ENCODE measurements at regions not wholly inside any gene's neighbourhood (a gene's known extent, or its start where the extent isn't known, plus 50 kb on each side); places are given as distances from the start of the nearest gene placed in this dataset.
"Not testable (repeated sequence)": the region's sequence is repeated elsewhere in the genome, so short reads cannot be mapped to it uniquely, and the experiment has no call there.

- no peak for DNase-seq
Observed at GRCh38 chr11:47928426-47928825, 51.9 kb upstream of the PTPRJ start.

- no peak for DNase-seq
Observed at GRCh38 chr11:47924184-47924691, 56.1 kb upstream of the PTPRJ start.

GRCh38 chr11:47923667-47924066 lies 56.7 kb upstream of the PTPRJ start:
- DNase-seq = no peak

- DNase-seq = not testable (repeated sequence)
Observed at GRCh38 chr11:47921080-47921555, 59.2 kb upstream of the PTPRJ start.

- DNase-seq = no peak
Observed at GRCh38 chr11:47918882-47919495, 61.4 kb upstream of the PTPRJ start.

GRCh38 chr11:47918370-47918690 lies 62.0 kb upstream of the PTPRJ start:
- DNase-seq = no peak

- peak; percentile 95 for DNase-seq
Observed at GRCh38 chr11:47917599-47918369, 62.6 kb upstream of the PTPRJ start.

- DNase-seq = no peak
Observed at GRCh38 chr11:47916361-47916841, 64.0 kb upstream of the PTPRJ start.

- DNase-seq = no peak
Observed at GRCh38 chr11:47915783-47916182, 64.6 kb upstream of the PTPRJ start.

GRCh38 chr11:47915374-47915773 lies 65.0 kb upstream of the PTPRJ start:
- DNase-seq = no peak

GRCh38 chr11:47914743-47915142 lies 65.6 kb upstream of the PTPRJ start:
- no peak for DNase-seq

- no peak for DNase-seq
Observed at GRCh38 chr11:47913529-47914244, 65.5 kb upstream of the NUP160 start.

- no peak for DNase-seq
Observed at GRCh38 chr11:47912843-47913437, 64.8 kb upstream of the NUP160 start.

GRCh38 chr11:47911149-47911548 lies 63.0 kb upstream of the NUP160 start:
- DNase-seq = no peak

- no peak for DNase-seq
Observed at GRCh38 chr11:47908198-47908597, 60.0 kb upstream of the NUP160 start.

- DNase-seq = no peak
Observed at GRCh38 chr11:47907499-47907898, 59.3 kb upstream of the NUP160 start.

GRCh38 chr11:47906066-47906465 lies 57.9 kb upstream of the NUP160 start:
- DNase-seq = no peak

GRCh38 chr11:47905358-47906059 lies 57.4 kb upstream of the NUP160 start:
- DNase-seq = peak; percentile 21

- no peak for DNase-seq
Observed at GRCh38 chr11:47904808-47905207, 56.7 kb upstream of the NUP160 start.

GRCh38 chr11:47904048-47904447 lies 55.9 kb upstream of the NUP160 start:
- DNase-seq = no peak

- no peak for DNase-seq
Observed at GRCh38 chr11:47899801-47900200, 51.7 kb upstream of the NUP160 start.

All from DMS 273 treated with DMSO at 0.1 percent for 48 hours (cell line).